GM18520 (cell line): ENCODE measurements at regions not wholly inside any gene's neighbourhood (a gene's known extent, or its start where the extent isn't known, plus 50 kb on each side); places are given as distances from the start of the nearest gene placed in this dataset.

Experiments used
- ATAC-seq: cut with Tn5 transposase; IDR thresholded peaks from one replicate; pipeline ENCODE4 v1.9.1; 2021; ENCODE audit not compliant: unreplicated experiment

DNA sequence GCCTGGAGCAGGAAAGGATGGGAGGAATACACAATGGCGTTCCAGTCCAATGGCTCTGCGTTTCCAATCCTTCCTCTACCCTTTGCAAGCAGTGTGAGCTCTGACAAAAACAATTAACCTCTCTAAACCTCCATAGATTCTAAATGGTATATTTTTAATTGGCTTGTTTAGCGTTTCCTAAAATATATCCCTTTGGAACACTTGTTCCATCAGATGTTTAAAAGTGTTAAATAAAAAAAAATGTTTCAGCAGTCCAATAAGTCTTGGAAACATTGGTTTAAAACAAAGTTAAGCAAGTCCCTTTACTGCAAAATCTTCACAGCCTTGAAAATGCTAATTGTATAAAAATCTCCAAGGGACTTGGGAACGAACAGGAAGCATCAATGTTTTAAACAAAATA is 432.3 kb upstream of the ARRDC4 start:
- no peak for ATAC-seq

DNA sequence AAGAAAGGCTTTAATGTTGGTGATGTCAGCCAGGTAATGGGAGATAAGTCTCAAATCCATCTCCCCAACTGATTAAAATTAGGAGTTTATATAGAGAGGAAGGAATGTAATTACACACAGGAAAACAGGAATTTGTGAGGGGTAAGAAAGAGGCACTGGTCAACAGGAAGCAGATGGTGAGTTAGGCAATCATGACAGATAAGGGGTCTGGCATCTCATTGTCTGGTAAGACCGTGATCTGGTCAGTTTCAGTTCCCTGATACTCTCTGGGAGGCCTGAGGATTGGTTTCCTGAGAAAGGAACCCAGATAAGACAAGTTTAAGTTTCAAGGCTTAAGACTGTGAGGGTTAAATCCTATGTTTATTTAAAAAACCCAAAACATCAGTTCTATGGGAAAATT is 414.7 kb upstream of the ARRDC4 start:
- ATAC-seq = no peak

DNA sequence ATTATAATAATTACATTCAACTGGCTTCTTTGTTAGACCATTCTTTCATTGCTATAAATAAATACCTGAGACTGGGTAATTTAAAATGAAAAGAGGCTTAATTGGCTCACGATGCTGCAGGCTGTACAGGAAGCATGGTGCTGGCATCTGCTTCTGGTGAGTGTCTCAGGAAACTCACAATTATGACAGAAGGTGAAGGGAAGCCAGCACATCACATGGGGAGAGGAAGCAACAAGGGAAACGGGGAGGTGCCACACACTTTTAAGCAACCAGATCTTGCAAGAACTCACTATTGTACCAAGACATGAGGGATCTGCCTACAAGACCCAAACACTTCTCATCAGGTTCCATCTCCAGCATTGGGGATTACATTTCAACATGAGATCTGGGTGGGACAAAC is 413.1 kb upstream of the ARRDC4 start:
- no peak for ATAC-seq

DNA sequence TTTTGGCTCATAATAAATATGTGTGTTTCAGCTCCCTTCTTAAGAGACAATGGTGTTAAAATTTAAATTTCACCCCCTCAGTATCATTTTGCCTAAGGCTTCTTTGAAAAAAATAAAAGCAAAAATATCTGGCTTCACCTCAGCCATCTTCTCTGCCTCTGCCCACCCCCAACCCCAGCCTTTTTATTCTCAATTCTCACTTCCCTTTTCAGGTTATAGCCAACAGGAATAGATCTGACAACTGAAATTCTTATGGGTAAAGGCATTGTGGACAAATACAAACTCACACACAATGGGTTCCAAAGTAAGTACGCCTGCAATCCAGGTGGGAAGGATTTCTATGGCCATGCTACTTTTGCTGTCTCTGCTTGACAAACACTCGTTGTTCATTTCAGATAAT is 399.0 kb upstream of the ARRDC4 start:
- no peak for ATAC-seq

DNA sequence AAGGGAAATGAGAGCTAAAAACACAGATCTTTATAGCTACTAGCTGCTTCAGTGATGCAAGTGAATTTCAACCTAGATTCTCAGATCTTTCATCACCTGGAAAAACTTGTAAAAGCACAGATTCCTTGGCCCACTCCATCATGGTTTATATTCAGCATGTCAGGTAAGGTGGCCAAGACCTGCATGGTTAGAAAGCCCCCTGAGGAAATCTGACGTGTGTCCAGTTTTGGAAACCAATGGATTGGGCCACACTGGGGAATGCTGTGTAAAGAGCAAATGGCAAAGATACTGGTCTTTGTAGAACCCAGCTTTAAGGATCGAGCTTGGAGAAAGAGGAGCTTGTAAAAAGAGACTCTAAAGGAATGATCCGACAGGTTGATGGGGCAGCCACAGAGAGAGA is 397.0 kb upstream of the ARRDC4 start:
- ATAC-seq = no peak

DNA sequence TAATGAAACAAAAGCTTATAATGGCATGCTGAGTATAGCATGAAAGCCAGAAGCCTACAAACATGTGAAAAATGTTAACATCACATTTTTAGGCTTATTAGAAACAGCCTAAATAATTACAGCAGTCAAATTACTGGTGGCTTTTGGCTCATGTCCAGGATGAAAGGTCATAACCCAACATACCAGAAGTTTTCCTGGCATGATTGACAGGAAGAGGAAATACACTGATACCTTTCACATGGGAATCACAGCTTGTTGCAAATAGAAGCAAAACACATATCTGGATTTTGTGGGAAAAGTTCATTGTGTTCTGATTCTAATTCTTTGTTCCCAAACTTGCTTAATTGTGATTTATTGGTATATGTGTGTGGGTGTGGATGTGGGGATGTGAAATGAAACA is 393.5 kb upstream of the ARRDC4 start:
- no peak for ATAC-seq

DNA sequence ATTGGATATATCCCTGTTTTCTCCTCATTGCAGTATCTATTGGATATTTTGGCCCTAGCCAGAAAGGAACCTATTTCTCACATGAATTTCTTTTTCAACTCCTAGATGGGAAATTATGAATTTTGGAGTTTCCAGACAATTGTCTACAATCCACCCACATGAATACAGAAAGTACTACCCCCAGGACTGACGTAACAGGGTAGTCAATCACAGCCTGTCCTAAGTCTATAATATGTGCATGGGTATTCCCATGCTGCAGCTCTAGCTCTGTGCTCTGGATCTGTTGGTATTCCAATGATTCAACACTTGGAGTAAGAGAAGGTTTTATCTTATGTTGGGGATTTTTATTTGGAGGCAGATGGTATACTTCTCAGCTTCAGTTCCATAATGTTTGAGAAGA is 393.1 kb upstream of the ARRDC4 start:
- no peak for ATAC-seq

DNA sequence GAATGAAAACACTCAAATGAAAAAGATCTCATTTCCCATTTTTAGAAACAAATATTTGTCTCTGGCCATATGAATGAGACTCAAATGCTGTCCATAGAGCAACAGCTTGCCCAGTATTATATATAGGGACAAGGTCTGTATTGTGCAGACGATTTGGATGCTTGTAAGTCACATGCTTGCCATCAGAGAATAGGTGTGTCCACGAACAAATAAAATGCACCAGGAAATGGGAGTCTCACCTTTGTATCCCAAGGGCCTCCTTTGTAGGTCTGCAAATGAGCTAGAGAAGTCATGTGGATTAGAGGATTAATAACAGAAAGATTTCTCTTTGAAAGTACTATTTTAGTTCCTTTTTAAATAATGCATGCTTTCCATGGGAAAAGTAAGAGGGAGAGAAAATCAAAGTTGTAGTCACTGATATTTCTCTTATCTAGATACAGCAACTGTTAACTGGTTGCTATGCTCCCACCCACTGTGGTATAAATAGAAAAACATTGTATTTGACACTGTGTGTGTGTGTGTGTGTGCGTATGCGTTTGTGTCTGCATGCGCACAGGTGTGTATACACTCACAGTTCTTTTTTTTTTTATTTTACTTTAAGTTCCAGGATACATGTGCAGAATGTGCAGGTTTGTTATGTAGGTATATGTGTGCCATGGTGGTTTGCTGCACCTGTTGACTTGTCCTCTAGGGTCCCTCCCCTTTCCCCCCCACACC is 383.4 kb upstream of the ARRDC4 start:
- ATAC-seq = no peak

DNA sequence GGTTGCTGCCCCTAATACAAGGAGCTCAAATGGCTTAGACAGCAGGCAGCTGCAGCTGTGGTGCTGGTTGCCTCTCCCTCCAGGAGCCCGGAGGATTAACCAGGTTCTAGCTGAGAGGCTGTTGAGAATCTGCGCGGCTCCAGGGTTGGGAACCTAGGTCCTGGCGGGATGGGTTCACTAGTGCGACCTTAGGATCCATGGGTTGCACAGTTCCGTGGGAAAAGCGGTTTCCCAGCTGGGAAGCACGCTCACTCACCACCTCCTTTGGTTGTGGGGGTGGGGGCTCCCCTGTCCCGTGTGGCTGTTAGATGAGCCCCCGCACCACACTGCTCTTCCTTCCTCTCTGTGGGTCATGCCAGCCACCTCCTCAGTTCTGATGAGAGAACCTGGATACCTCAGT is 375.1 kb upstream of the ARRDC4 start:
- no peak for ATAC-seq

DNA sequence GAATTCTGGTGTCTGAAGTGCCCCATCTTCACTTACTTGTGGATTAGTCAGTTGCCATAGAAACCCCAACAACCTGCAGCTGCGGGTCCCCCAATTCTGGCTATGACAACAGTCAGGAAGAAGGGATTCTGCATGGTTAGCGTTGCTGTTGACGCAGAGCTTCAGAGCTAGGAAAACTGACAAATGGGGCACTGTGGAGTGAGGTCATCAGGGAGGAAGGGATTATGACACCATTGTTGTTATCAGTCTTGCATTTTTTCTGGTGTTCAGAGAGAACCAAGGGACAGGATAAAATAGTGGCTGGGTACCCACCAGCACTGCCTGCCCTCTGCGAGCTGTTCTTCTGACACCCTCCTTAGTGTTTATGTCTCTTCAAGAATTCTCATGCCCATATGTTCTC is 367.7 kb upstream of the ARRDC4 start:
- no peak for ATAC-seq

DNA sequence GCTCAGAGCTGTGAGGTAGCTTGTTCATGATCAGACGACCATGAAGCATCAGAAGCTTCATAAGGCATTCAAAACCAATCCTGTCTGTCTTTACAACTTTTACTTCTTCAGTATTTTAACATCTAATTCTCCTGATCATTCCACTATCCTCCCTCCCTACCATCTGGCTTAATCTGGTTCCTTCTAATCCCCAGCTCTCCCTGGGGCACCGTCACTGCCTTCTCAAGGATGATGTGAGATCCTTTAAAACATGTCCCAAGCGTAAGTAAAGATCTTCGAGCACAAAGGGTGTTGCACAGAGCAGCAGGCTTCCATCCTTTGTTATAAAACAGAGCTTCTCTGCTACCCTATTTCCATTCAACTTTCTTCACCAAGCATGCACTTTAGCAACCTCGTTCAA is 362.7 kb upstream of the ARRDC4 start:
- ATAC-seq = no peak

DNA sequence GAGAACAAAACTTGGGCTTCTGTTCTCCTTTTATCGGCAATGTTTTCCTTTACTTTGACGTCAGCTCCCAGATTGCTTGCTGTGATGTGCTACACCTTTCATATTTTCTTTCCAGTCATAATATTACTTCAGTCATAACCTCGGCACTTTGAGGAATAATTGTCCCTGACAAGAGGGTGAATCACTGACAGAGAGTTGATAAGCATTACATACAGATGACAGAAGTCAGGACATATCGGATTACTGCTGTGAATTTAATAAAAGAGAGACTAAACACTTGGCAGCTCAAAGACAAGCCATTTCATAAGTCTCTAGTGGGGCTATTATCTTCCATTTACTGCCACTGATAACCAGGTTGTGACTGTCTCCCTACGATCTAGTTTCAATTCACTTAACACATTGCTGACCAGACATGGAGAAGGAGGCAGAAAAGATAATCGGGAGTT is 362.1 kb upstream of the ARRDC4 start:
- ATAC-seq = no peak

DNA sequence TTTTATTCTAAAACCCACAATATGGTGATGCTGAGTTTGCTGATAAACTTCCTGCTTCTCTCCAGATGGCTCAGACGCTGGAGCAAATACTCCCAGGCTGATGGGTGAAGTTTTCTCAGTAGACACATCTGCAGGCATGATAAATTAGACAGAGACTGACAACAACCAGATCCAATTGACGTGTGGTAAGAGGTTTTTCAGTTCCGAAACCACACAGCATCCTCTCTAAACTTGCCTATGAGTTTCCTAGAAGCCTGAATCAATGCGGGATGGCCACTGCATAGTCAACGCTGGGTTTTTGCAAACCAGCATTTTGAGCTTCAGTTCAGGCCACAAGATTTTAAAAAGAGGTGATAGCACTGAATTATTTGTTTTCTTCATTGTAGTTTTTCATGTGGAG is 360.3 kb upstream of the ARRDC4 start:
- ATAC-seq = no peak

DNA sequence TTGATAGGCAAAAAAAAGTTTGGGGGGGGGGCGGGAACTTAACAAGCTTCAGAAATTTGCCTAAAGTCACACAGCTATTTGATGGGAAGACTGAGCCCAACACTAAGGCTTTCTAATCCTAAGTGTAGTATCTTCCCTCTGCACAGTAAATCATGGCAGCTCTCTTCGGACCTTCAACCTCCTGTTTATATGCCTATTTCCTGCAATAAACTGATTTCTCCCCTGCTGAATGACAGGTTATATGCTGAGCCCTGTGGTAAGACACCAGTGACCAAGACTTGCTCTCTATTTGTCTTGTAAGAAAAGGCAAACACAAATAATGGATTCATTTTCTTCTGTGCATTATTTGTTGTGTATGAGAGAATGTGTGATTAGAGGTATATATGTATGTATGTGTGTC is 355.8 kb upstream of the ARRDC4 start:
- no peak for ATAC-seq

DNA sequence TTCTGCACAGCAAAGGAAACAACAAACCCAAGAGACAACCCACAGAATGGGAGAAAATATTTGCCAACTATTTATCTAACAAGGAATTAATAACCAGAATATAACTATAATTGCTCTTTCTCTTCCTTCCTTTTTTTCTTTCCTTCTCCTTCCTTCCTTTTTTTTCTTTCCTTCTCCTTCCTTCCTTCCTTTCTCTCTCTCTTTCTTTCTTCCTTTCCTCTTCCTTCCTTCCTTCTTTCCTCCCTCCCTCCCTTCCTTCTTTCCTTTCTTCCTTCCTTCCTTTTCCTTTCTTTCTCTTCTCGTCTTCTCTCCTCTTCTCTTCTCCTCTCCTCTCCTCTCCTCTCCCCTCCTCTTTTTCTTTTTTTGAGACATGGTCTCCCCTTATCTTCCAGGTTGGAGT is 345.4 kb upstream of the ARRDC4 start:
- ATAC-seq = no peak

DNA sequence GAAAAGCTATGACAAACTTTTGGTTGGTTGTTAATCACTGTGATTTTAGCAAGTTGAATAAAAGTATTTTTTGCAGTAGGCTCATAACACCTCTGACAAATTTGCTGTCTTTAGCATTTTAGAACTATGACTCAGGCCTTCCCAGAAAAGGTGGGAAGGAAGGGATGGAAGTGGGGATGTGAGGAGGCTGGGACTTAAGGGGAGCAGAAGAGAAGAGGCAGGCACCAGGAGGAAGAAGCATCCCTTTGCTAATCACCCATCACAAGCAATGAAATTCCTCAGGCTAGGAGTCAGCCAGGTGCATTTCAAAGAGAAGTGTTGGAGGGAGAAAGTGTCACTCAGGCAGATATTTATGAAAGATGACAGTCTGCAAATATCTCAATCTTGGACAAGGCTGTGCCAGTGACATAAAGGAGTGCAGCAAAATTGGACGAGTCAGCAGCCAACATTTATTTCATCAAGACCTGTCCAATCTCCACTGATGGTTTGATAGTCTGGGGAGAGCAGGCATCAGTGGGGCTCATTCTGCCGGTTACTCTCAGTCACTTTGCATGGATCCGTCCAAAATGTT is 337.3 kb upstream of the ARRDC4 start:
- no peak for ATAC-seq

DNA sequence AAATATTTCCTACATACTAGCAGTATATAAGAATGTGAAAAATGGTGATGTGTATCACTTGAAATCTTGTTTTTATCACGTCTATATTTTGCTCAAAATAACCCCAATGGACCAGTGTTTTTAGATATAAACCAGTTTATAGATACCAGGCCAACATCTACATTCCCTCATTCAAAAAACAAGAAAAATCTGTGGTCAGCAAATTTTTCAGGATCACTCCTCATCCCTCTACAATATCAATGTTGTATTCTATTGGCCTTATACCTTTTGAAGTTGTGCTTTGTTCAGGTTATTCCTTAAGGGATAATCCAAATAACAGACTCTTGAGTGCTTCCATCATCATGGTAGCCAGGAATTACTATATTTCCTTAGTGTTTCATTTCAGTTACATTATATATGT is 332.9 kb upstream of the ARRDC4 start:
- ATAC-seq = no peak

DNA sequence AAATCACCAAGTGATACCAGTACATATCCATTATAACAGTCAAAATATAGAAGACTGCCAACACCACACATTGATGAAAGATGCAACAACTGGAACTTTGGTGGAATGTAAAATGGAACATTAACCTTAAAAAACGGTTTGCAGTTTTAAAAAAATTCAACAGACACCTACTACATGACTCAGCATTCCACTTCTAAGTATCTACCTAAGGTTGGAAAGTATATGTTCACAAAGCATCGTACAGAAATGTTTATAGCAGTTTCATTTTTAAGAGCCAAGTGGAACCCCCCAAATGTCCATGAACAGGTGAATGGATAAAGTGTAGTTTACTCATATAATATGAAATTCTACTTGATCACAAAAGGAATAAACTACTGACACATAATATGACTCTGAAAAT is 314.7 kb upstream of the ARRDC4 start:
- ATAC-seq = no peak

DNA sequence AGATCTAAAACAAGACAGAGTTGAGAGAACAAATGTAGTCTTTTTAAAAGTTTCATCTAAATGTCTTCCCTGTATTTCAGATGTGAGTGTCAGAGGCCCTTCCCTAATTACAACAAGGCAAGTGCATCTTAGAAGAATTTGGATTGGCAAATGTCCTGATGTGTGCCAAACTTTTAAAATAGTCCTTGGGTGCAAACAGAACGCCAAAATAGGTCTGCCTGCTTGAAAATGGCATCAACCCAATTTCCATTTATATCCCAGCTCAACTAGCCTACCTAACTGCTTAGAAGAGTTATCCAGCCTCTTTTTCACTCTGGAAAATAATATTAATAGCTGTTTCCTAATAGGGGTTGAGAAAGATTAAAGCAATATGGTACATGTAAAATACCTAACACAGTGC is 311.8 kb upstream of the ARRDC4 start:
- ATAC-seq = no peak

DNA sequence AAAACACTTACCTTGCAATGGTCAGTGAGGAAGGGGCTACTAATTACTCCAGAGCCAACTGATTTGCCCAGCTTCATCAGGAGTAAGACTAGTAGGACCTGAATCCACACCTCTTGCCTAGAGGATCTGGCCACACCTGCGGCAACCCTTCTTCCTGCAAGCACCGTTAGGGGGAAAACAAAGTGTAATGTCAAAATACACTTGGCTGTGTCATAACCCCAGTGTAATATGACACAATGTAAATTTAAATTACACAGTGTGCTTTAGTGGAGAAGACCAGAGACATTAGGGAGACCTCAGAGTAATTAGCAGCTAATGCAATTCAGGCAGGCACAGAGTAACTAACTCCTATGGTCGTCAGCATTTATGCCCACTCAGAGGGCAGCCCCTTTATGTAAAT is 308.5 kb upstream of the ARRDC4 start:
- no peak for ATAC-seq

DNA sequence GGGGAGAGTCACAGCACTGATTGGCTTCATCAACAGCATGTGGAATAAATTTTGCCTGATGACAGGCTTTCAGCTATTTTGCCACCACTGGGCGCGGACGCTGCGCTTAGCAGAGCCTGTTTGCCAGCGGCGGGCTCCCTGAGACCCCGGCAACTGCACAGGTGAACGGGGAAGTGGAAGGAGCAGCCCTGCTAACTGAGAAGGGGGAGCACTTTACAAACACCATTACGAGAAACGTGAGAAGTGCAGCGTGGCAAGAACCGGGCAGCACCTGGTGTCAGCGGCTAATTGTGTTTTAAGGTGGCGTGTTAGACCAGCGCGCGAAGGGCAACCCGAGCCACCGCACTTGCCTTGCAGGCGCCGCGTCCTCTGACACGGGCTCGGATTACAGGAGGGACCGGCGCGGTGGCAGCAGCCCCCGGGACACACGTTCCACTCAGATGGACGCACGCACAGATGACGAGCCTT is 307.8 kb upstream of the ARRDC4 start:
- ATAC-seq = no peak

DNA sequence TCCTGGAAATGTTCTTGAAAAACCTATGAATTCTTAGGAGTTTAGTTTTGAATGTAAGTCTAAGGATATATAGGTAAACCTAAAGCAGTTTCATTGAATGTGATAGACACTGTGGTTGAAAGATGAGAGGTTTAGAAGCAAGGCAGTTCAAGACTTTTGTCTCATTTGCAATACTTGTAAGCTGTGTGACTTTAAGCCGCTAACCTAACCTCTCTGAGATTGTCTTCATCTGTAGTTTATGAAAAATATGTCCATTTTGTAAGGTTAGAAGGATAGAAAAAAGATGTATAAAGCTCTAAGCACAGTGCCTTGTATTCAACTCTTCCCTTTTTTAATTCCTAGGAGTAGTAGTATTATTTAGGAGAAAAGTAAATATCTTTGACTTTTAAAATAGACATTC is 306.6 kb upstream of the ARRDC4 start:
- no peak for ATAC-seq

DNA sequence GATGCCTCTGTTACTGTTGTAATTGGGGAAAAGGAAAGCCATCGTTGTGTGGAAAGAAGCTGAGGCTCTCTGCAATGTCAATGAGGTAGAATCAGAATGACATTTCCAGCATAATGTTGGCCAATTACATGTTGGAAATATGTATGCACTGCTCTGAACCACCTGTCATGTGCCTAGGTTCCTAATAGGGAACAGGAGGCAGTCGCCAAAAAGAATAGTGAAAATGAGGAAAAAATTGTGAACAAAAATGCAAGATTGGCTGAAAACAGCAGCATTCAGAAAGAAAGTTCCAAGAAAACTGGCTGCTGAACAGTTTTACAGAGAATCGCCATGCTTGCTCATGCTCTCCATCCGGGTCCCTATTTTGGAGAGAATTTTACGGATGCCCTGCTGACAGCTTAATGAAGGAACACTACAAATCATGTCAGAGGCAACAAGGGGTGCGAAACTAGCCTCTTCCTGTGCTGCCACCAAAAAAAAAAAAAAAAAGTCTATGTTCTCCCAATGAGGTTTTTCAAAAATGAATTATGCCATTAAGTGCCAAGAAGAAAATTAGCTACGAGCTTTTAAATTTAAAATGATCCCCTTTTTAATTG is 305.9 kb upstream of the ARRDC4 start:
- ATAC-seq = no peak
